SIG-M5 treated with dmso at 0.1 percent for 504 hours (cell line): ENCODE measurements at regions not wholly inside any gene's neighbourhood (a gene's known extent, or its start where the extent isn't known, plus 50 kb on each side); places are given as distances from the start of the nearest gene placed in this dataset.

Experiments used
- DNase-seq: peaks from one replicate; lab custom pipeline; 2025; ENCODE audit not compliant: unreplicated experiment; lab: John Stamatoyannopoulos, UW

GRCh38 chr16:62568926-62569325 lies 532.7 kb upstream of the CDH8 start:
- DNase-seq, result no peak

- DNase-seq, result no peak
Measured at GRCh38 chr16:62565706-62566105, 529.5 kb upstream of the CDH8 start.

GRCh38 chr16:62564291-62564690 lies 528.1 kb upstream of the CDH8 start:
- no peak for DNase-seq

GRCh38 chr16:62562121-62562520 lies 525.9 kb upstream of the CDH8 start:
- DNase-seq, result no peak

GRCh38 chr16:62549875-62550274 lies 513.6 kb upstream of the CDH8 start:
- no peak for DNase-seq

- DNase-seq, result no peak
Measured at GRCh38 chr16:62548095-62548494, 511.9 kb upstream of the CDH8 start.

- DNase-seq, result no peak
Measured at GRCh38 chr16:62546701-62547100, 510.5 kb upstream of the CDH8 start.

GRCh38 chr16:62545039-62545438 lies 508.8 kb upstream of the CDH8 start:
- no peak for DNase-seq

GRCh38 chr16:62543516-62543915 lies 507.3 kb upstream of the CDH8 start:
- DNase-seq, result no peak

- no peak for DNase-seq
Measured at GRCh38 chr16:62539657-62540056, 503.4 kb upstream of the CDH8 start.

GRCh38 chr16:62530426-62530825 lies 494.2 kb upstream of the CDH8 start:
- no peak for DNase-seq

- no peak for DNase-seq
Measured at GRCh38 chr16:62516001-62516400, 479.8 kb upstream of the CDH8 start.

GRCh38 chr16:62503073-62503472 lies 466.8 kb upstream of the CDH8 start:
- DNase-seq, result no peak

GRCh38 chr16:62478903-62479458 lies 442.7 kb upstream of the CDH8 start:
- DNase-seq, result no peak

- no peak for DNase-seq
Measured at GRCh38 chr16:62477796-62478195, 441.6 kb upstream of the CDH8 start.

GRCh38 chr16:62475573-62475972 lies 439.3 kb upstream of the CDH8 start:
- DNase-seq, result no peak

- DNase-seq, result no peak
Measured at GRCh38 chr16:62462971-62463370, 426.7 kb upstream of the CDH8 start.

- no peak for DNase-seq
Measured at GRCh38 chr16:62450291-62450690, 414.1 kb upstream of the CDH8 start.

GRCh38 chr16:62445909-62446308 lies 409.7 kb upstream of the CDH8 start:
- DNase-seq, result no peak

- no peak for DNase-seq
Measured at GRCh38 chr16:62424206-62424605, 388.0 kb upstream of the CDH8 start.

GRCh38 chr16:62408760-62409159 lies 372.5 kb upstream of the CDH8 start:
- DNase-seq, result no peak

GRCh38 chr16:62406387-62406786 lies 370.1 kb upstream of the CDH8 start:
- no peak for DNase-seq

- no peak for DNase-seq
Measured at GRCh38 chr16:62404842-62405611, 368.8 kb upstream of the CDH8 start.
